IMR-90 (cell line): ENCODE measurements at regions not wholly inside any gene's neighbourhood (a gene's known extent, or its start where the extent isn't known, plus 50 kb on each side); places are given as distances from the start of the nearest gene placed in this dataset.

Source experiments
- ATAC-seq: fragments of 200-7000 bp; cut with Tn5 transposase; 2 replicates; pipeline ENCODE4 v1.9.1; 2020; ENCODE audit warnings: low read depth, mild to moderate bottlenecking, moderate library complexity
- BruUV-seq: library from RNA; stranded (reverse); fragments of 400-500 nt; replicated peaks from 2 replicates; lab custom pipeline; 2021; lab: Mats Ljungman, UMichigan
- CTCF ChIA-PET: fragments of 300-600 bp; formaldehyde crosslinking; extraction: SDS; loops from one replicate; lab custom pipeline; 2021; ENCODE audit warnings: antibody characterized with exemption; lab: Yijun Ruan, JAX
- POLR2A ChIA-PET: fragments of 300-600 bp; sonication (Branson Sonifier 250); formaldehyde crosslinking; loops from one replicate; lab custom pipeline; 2022; ENCODE audit warnings: antibody characterized with exemption; ENCODE audit not compliant: unreplicated experiment; lab: Charles Lee
- DNase-seq: peaks from one replicate; pipeline ENCODE4 v3.0.0; 2013
- H2AFZ ChIP-seq: replicated peaks from 2 replicates; pipeline ENCODE3; 2013; ENCODE audit warnings: low read length, mild to moderate bottlenecking; ENCODE audit not compliant: poor library complexity
- H2AK5ac ChIP-seq: 2 replicates; pipeline ENCODE4 v1.6.1; 2013; ENCODE audit warnings: low read depth, low read length, inconsistent platforms
- H2AK9ac ChIP-seq: replicated peaks from 2 replicates; pipeline ENCODE3; 2013; ENCODE audit warnings: mild to moderate bottlenecking, low read depth, low read length, moderate library complexity; ENCODE audit not compliant: poor library complexity
- H2BK120ac ChIP-seq: 2 replicates; pipeline ENCODE4 v1.6.1; 2013; ENCODE audit warnings: low read depth, low read length, inconsistent platforms
- H2BK15ac ChIP-seq: 3 replicates; pipeline ENCODE4 v1.6.1; 2013; ENCODE audit warnings: low read depth, low read length, inconsistent platforms
- H2BK20ac ChIP-seq: 2 replicates; pipeline ENCODE4 v1.6.1; 2013; ENCODE audit warnings: low read depth, mild to moderate bottlenecking, inconsistent platforms, low read length, moderate library complexity
- H2BK5ac ChIP-seq: 2 replicates; pipeline ENCODE4 v1.6.1; 2013; ENCODE audit warnings: mild to moderate bottlenecking, low read depth, low read length, inconsistent platforms; ENCODE audit not compliant: poor library complexity, severe bottlenecking
- H3K14ac ChIP-seq: replicated peaks from 2 replicates; pipeline ENCODE4 v1.6.1; 2013; ENCODE audit warnings: low read depth, low read length, inconsistent platforms
- H3K18ac ChIP-seq: 2 replicates; pipeline ENCODE4 v1.6.1; 2013; ENCODE audit warnings: low read depth, low read length, control low read depth
- H3K23ac ChIP-seq: 2 replicates; pipeline ENCODE4 v1.6.1; 2013; ENCODE audit warnings: low read depth, low read length, inconsistent platforms
- H3K27ac ChIP-seq: 2 replicates; pipeline ENCODE4 v1.5.1; 2013; ENCODE audit warnings: mild to moderate bottlenecking, control low read depth, low read length; ENCODE audit not compliant: insufficient read depth
- H3K27me3 ChIP-seq: 2 replicates; pipeline ENCODE4 v1.6.1; 2013; ENCODE audit warnings: low read length; ENCODE audit not compliant: control insufficient read depth, insufficient read depth
- H3K36me3 ChIP-seq: 2 replicates; pipeline ENCODE4 v1.6.1; 2013; ENCODE audit warnings: low read length, mixed read lengths; ENCODE audit not compliant: control insufficient read depth, insufficient read depth
- H3K4ac ChIP-seq: 2 replicates; pipeline ENCODE4 v1.6.1; 2013; ENCODE audit warnings: low read depth, low read length, inconsistent platforms
- H3K4me1 ChIP-seq: 2 replicates; pipeline ENCODE4 v1.6.1; 2013; ENCODE audit warnings: low read length, mixed read lengths; ENCODE audit not compliant: control insufficient read depth, insufficient read depth
- H3K4me2 ChIP-seq: 2 replicates; pipeline ENCODE4 v1.6.1; 2013; ENCODE audit warnings: low read depth, mild to moderate bottlenecking, control low read depth, low read length, moderate library complexity
- H3K4me3 ChIP-seq: 2 replicates; pipeline ENCODE4 v1.5.1; 2013; ENCODE audit warnings: low read depth, mild to moderate bottlenecking, control low read depth, low read length, moderate library complexity; ENCODE audit not compliant: insufficient read depth
- H3K56ac ChIP-seq: 2 replicates; pipeline ENCODE4 v1.6.1; 2013; ENCODE audit warnings: low read length, inconsistent platforms; ENCODE audit not compliant: insufficient read depth; ENCODE audit errors: extremely low read depth
- H3K79me1 ChIP-seq, 2 experiments: 2 replicates each; pipeline ENCODE4 v1.6.1; 2013; ENCODE audit warnings: low read length in 2 of 2, inconsistent platforms in 1 of 2, low read depth in 1 of 2
- H3K9ac ChIP-seq: 2 replicates; pipeline ENCODE4 v1.6.1; 2013; ENCODE audit warnings: low read depth, low read length, control low read depth
- H3K9me1 ChIP-seq: 2 replicates; pipeline ENCODE4 v1.6.1; 2013; ENCODE audit warnings: low read length, inconsistent platforms; ENCODE audit not compliant: insufficient read depth
- H3K9me3 ChIP-seq: 2 replicates; pipeline ENCODE4 v1.6.1; 2013; ENCODE audit warnings: low read length; ENCODE audit not compliant: control insufficient read depth, insufficient read depth
- H4K20me1 ChIP-seq: 2 replicates; pipeline ENCODE4 v1.6.1; 2013; ENCODE audit warnings: low read length, inconsistent platforms; ENCODE audit not compliant: insufficient read depth
- H4K5ac ChIP-seq: 2 replicates; pipeline ENCODE4 v1.6.1; 2013; ENCODE audit warnings: mild to moderate bottlenecking, low read depth, low read length, control low read depth
- H4K8ac ChIP-seq, 2 experiments: 2 replicates each; pipeline ENCODE4 v1.6.1; 2013; ENCODE audit warnings: low read depth in 2 of 2, low read length in 2 of 2, control low read depth in 1 of 2, inconsistent platforms in 1 of 2
- H4K91ac ChIP-seq: 2 replicates; pipeline ENCODE4 v1.6.1; 2013; ENCODE audit warnings: low read depth, low read length, inconsistent platforms; ENCODE audit not compliant: insufficient read depth
- MAFK ChIP-seq: IDR thresholded peaks from 2 replicates; pipeline ENCODE4 v1.6.1; 2012; ENCODE audit warnings: low read depth, low read length, improper control_type of control experiment
- MAZ ChIP-seq: IDR thresholded peaks from 2 replicates; pipeline ENCODE4 v1.6.1; 2012; ENCODE audit warnings: low read depth, mild to moderate bottlenecking, low read length, improper control_type of control experiment, moderate library complexity, borderline replicate concordance
- MXI1 ChIP-seq: IDR thresholded peaks from 2 replicates; pipeline ENCODE4 v1.6.1; 2012; ENCODE audit warnings: low read depth, mild to moderate bottlenecking, low read length, moderate library complexity, borderline replicate concordance
- RAD21 ChIP-seq: IDR thresholded peaks from 2 replicates; pipeline ENCODE4 v1.6.1; 2012; ENCODE audit warnings: low read length, improper control_type of control experiment
- RCOR1 ChIP-seq: IDR thresholded peaks from 2 replicates; pipeline ENCODE4 v1.6.1; 2012; ENCODE audit warnings: mild to moderate bottlenecking, low read length, improper control_type of control experiment; ENCODE audit not compliant: insufficient replicate concordance
- RFX5 ChIP-seq: IDR thresholded peaks from 2 replicates; pipeline ENCODE4 v1.8.0; 2012; ENCODE audit warnings: low read depth, mild to moderate bottlenecking, low read length, moderate library complexity
- WGBS, 2 experiments: methylation state at CpG; one replicate each; pipeline versions ENCODE4 v1.1.5 to v1.1.7; 2013; ENCODE audit warnings: missing lambda C conversion rate in 2 of 2; ENCODE audit not compliant: insufficient read length in 1 of 2; ENCODE audit errors: extremely low coverage in 2 of 2; 5-methylcytosine and 5-hydroxymethylcytosine counted together
- dilution Hi-C: fragments of 300-500 bp; cut with HindIII; formaldehyde crosslinking; loops from one replicate; pipeline ENCODE4 v1.14.3; 2018; ENCODE audit warnings: low sequenced_read_pairs; ENCODE audit not compliant: unreplicated experiment
- in situ Hi-C: fragments of 300-500 bp; cut with MboI; formaldehyde crosslinking; loops from 3 replicates; pipeline ENCODE4 v1.14.3; 2019; ENCODE audit warnings: low sequenced_read_pairs, inconsistent platforms, mixed read lengths
- intact Hi-C: fragments of 100-400 bp; cut with micrococcal nuclease; formaldehyde crosslinking; loops from 2 replicates; pipeline ENCODE4 v1.10.0; 2022
- TF ChIP-seq, protein P1 (sequence below): fragments of 150-350 bp; IDR thresholded peaks from 2 replicates; pipeline ENCODE4 v1.6.1; 2017; ENCODE audit warnings: mild to moderate bottlenecking, antibody characterized with exemption, low read length, low read depth
- TF ChIP-seq, protein P2 (sequence below): fragments of 150-350 bp; IDR thresholded peaks from 2 replicates; pipeline ENCODE4 v1.6.1; 2016; ENCODE audit warnings: low read depth, mild to moderate bottlenecking, low read length, moderate library complexity, borderline replicate concordance

DNA sequence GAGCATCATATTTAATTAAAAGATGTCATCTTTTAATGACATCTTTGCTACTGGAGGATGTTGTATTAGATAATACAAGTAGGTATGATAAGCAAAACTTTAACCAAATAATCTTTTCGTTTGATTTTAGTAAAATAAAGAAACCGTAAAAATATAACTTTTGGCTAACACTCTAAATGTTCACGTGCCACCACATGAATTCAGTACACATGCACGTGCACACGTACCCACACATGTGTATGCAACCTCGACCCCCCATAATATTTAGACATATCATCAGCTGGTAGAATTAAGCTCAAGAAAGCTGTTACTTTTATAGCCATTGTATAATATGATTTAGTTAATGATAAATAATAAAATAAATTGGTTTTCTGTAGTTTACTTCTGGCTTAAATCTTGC lies 566.6 kb upstream of the FBXO33 start:
- in situ Hi-C loops (no loop called here), intact Hi-C loops (no loop called here), dilution Hi-C loops (no loop called here)
- Histone ChIP-seq H3K79me1 (no peaks in the 10 kb centered on the region), H2AFZ (no peak overlapping the region), H3K9me1 (no peaks in the 10 kb centered on the region), H3K9me3 (peaks cover 7% of the 10 kb centered on the region; the same call in 1 of the 2 replicates), H3K4me1 (no peaks in the 10 kb centered on the region), H3K36me3 (no peaks in the 10 kb centered on the region), H3K27ac (no peak overlapping the region), H3K27me3 (no peaks in the 10 kb centered on the region), H3K14ac (no peak overlapping the region), H3K4ac (no peak overlapping the region), H3K4me2 (no peak overlapping the region), H3K23ac (no peak overlapping the region), H3K9ac (no peak overlapping the region), H2BK20ac (no peak overlapping the region), H2AK9ac (no peak overlapping the region), H2BK120ac (no peak overlapping the region), H2BK15ac (no peak overlapping the region), H4K8ac (no peak overlapping the region), H4K91ac (no peak overlapping the region), H3K18ac (no peak overlapping the region), H2BK5ac (no peak overlapping the region), H4K5ac (no peak overlapping the region), H2AK5ac (no peak overlapping the region), H4K20me1 (no peaks in the 10 kb centered on the region), H3K56ac (no peak overlapping the region), H3K4me3 (no peak overlapping the region)
- ChIA-PET POLR2A (no interaction called here), CTCF (no interaction called here)
- 33% methylated on average over 1 of the region's 6 CpGs; no CpG with 5 or more reads in 1 of the 2 experiments for WGBS, 2 experiments
- BruUV-seq = no TSS peak
- TF ChIP-seq MAFK = no peak
- TF ChIP-seq RFX5 = no peak
- TF ChIP-seq, protein P1, sequence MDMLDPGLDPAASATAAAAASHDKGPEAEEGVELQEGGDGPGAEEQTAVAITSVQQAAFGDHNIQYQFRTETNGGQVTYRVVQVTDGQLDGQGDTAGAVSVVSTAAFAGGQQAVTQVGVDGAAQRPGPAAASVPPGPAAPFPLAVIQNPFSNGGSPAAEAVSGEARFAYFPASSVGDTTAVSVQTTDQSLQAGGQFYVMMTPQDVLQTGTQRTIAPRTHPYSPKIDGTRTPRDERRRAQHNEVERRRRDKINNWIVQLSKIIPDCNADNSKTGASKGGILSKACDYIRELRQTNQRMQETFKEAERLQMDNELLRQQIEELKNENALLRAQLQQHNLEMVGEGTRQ = no peak
- TF ChIP-seq, protein P2, sequence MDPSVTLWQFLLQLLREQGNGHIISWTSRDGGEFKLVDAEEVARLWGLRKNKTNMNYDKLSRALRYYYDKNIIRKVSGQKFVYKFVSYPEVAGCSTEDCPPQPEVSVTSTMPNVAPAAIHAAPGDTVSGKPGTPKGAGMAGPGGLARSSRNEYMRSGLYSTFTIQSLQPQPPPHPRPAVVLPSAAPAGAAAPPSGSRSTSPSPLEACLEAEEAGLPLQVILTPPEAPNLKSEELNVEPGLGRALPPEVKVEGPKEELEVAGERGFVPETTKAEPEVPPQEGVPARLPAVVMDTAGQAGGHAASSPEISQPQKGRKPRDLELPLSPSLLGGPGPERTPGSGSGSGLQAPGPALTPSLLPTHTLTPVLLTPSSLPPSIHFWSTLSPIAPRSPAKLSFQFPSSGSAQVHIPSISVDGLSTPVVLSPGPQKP = no peak
- TF ChIP-seq RAD21 = no peak
- TF ChIP-seq MXI1 = no peak
- no peak for TF ChIP-seq RCOR1
- TF ChIP-seq MAZ = no peak
- ATAC-seq (no peak), DNase-seq (no peak)
